Natural killer cell treated with Interleukin-12 subunit alpha and Interleukin-12 subunit beta and Interleukin-15 and Interleukin-18, amount 100 ng/mL, for 72 hours (primary cell): ENCODE measurements at regions not wholly inside any gene's neighbourhood (a gene's known extent, or its start where the extent isn't known, plus 50 kb on each side); places are given as distances from the start of the nearest gene placed in this dataset.

Experiments
- ATAC-seq, 2 donors: fragments of 150-1000 bp; cut with Tn5 transposase in 1 of 2; sonication (Bioruptor Pico), chemical (Tn5 transposase) in 1 of 2; 2 replicates each; pipeline ENCODE4 v1.10.0; 2021
- DNase-seq: peaks from one replicate; pipeline ENCODE4 v3.0.0; 2022; ENCODE audit warnings: low spot score
- H3K27ac Mint-ChIP-seq, 2 donors: 1 replicate in 1 of 2; 2 replicates in 1 of 2; pipeline ENCODE4 v1.8.0; 2022; ENCODE audit warnings: mixed read lengths in 2 of 2, mild to moderate bottlenecking in 1 of 2, moderate library complexity in 1 of 2
- H3K27me3 Mint-ChIP-seq, 2 donors: 1 replicate in 1 of 2; 2 replicates in 1 of 2; pipeline ENCODE4 v1.8.0; 2022; ENCODE audit warnings: mixed read lengths in 2 of 2
- H3K36me3 Mint-ChIP-seq: one replicate; pipeline ENCODE4 v1.8.0; 2022; ENCODE audit warnings: mixed read lengths
- H3K4me1 Mint-ChIP-seq, 2 donors: 1 replicate in 1 of 2; 2 replicates in 1 of 2; pipeline ENCODE4 v1.8.0; 2022; ENCODE audit warnings: low read depth in 2 of 2, mixed read lengths in 2 of 2, mild to moderate bottlenecking in 1 of 2
- H3K4me3 Mint-ChIP-seq: one replicate; pipeline ENCODE4 v1.8.0; 2022; ENCODE audit warnings: mixed read lengths
- H3K9me3 Mint-ChIP-seq: 2 replicates; pipeline ENCODE4 v1.8.0; 2022; ENCODE audit warnings: mixed read lengths

- no peak overlapping the region for H3K4me3 Mint-ChIP-seq
- peaks cover 9% of the 10 kb centered on the region for H3K9me3 Mint-ChIP-seq
- H3K36me3 Mint-ChIP-seq: peaks cover 20% of the 10 kb centered on the region
- no peak for ATAC-seq
- peaks cover 25 to 35% of the 10 kb centered on the region in 2 donors for H3K4me1 Mint-ChIP-seq
- H3K27ac Mint-ChIP-seq: peak overlapping the region in 1 of 2 donors; percentile 4
- peaks cover 26 to 30% of the 10 kb centered on the region in 2 donors for H3K27me3 Mint-ChIP-seq
- DNase-seq: no peak
Observed at GRCh38 chr2:38192976-38193375, 117.0 kb upstream of the CYP1B1 start.

GRCh38 chr2:38192046-38192445 lies 116.1 kb upstream of the CYP1B1 start:
- Mint-ChIP-seq H3K36me3 (peaks cover 20% of the 10 kb centered on the region), H3K4me1 (peaks cover 30 to 36% of the 10 kb centered on the region in 2 donors), H3K27ac (no peak overlapping the region)

GRCh38 chr2:38191516-38191915 lies 115.6 kb upstream of the CYP1B1 start:
- DNase-seq: no peak
- Mint-ChIP-seq H3K4me1 (peaks cover 31 to 38% of the 10 kb centered on the region in 2 donors), H3K36me3 (peaks cover 20% of the 10 kb centered on the region), H3K9me3 (peaks cover 9% of the 10 kb centered on the region), H3K27me3 (peaks cover 32 to 39% of the 10 kb centered on the region in 2 donors), H3K27ac (peak overlapping the region in 1 of 2 donors; percentile 30), H3K4me3 (no peak overlapping the region)
- no peak for ATAC-seq

More at GRCh38 chr2:38192046-38192445, 116.1 kb upstream of the CYP1B1 start:
- peaks cover 30 to 36% of the 10 kb centered on the region in 2 donors for H3K27me3 Mint-ChIP-seq
- peaks cover 9% of the 10 kb centered on the region for H3K9me3 Mint-ChIP-seq
- DNase-seq (no peak), ATAC-seq (no peak)
- no peak overlapping the region for H3K4me3 Mint-ChIP-seq

- peaks cover 20% of the 10 kb centered on the region for H3K36me3 Mint-ChIP-seq
- H3K9me3 Mint-ChIP-seq: peaks cover 9% of the 10 kb centered on the region
- ATAC-seq (peak; percentile 75 to 78), DNase-seq (no peak)
- H3K4me1 Mint-ChIP-seq: peaks cover 36 to 43% of the 10 kb centered on the region in 2 donors
- peak overlapping the region; percentile 5 to 30 for H3K27ac Mint-ChIP-seq
- peaks cover 36 to 39% of the 10 kb centered on the region in 2 donors for H3K27me3 Mint-ChIP-seq
- H3K4me3 Mint-ChIP-seq: peak overlapping the region; percentile 24
Observed at GRCh38 chr2:38190542-38191218, 114.7 kb upstream of the CYP1B1 start.

GRCh38 chr2:38187541-38188011 lies 111.6 kb upstream of the CYP1B1 start:
- no peak overlapping the region for H3K4me3 Mint-ChIP-seq
- peaks cover 48 to 52% of the 10 kb centered on the region in 2 donors for H3K4me1 Mint-ChIP-seq
- no peak for DNase-seq
- no peak for ATAC-seq
- peaks cover 9% of the 10 kb centered on the region for H3K9me3 Mint-ChIP-seq
- H3K36me3 Mint-ChIP-seq: peaks cover 21% of the 10 kb centered on the region
- H3K27me3 Mint-ChIP-seq: peaks cover 29 to 51% of the 10 kb centered on the region in 2 donors
- H3K27ac Mint-ChIP-seq: peak overlapping the region; percentile 20 to 34

- Mint-ChIP-seq H3K4me3 (peak overlapping the region; percentile 34), H3K36me3 (peaks cover 11% of the 10 kb centered on the region), H3K9me3 (peaks cover 4% of the 10 kb centered on the region), H3K4me1 (peaks cover 33 to 41% of the 10 kb centered on the region in 2 donors), H3K27ac (peak overlapping the region; percentile 22 to 71), H3K27me3 (peaks cover 30 to 62% of the 10 kb centered on the region in 2 donors)
- ATAC-seq: peak; percentile 96
- peak; percentile 67 for DNase-seq
Observed at GRCh38 chr2:38185012-38185491, 109.1 kb upstream of the CYP1B1 start.

- peaks cover 11% of the 10 kb centered on the region for H3K36me3 Mint-ChIP-seq
- ATAC-seq (no peak), DNase-seq (no peak)
- no peak overlapping the region for H3K4me3 Mint-ChIP-seq
- H3K27ac Mint-ChIP-seq: no peak overlapping the region
- no peaks in the 10 kb centered on the region for H3K9me3 Mint-ChIP-seq
- peaks cover 48% of the 10 kb centered on the region in 2 donors for H3K4me1 Mint-ChIP-seq
- peaks cover 37 to 69% of the 10 kb centered on the region in 2 donors for H3K27me3 Mint-ChIP-seq
Observed at GRCh38 chr2:38182492-38183003, 106.6 kb upstream of the CYP1B1 start.

- Mint-ChIP-seq H3K9me3 (no peaks in the 10 kb centered on the region), H3K27ac (no peak overlapping the region)
Observed at GRCh38 chr2:38181806-38182491, 106.0 kb upstream of the CYP1B1 start.

GRCh38 chr2:38180754-38181153 lies 104.8 kb upstream of the CYP1B1 start:
- H3K27ac Mint-ChIP-seq: no peak overlapping the region
- H3K4me3 Mint-ChIP-seq: no peak overlapping the region
- H3K9me3 Mint-ChIP-seq: no peaks in the 10 kb centered on the region
- H3K36me3 Mint-ChIP-seq: peaks cover 11% of the 10 kb centered on the region
- peaks cover 48 to 50% of the 10 kb centered on the region in 2 donors for H3K4me1 Mint-ChIP-seq
- H3K27me3 Mint-ChIP-seq: peaks cover 34 to 66% of the 10 kb centered on the region in 2 donors
- ATAC-seq (no peak), DNase-seq (no peak)

More at GRCh38 chr2:38181806-38182491, 106.0 kb upstream of the CYP1B1 start:
- H3K4me1 Mint-ChIP-seq: peaks cover 49 to 52% of the 10 kb centered on the region in 2 donors
- peaks cover 11% of the 10 kb centered on the region for H3K36me3 Mint-ChIP-seq
- H3K4me3 Mint-ChIP-seq: no peak overlapping the region
- DNase-seq (no peak), ATAC-seq (no peak)
- peaks cover 35 to 67% of the 10 kb centered on the region in 2 donors for H3K27me3 Mint-ChIP-seq

- no peak for ATAC-seq
- Mint-ChIP-seq H3K4me3 (peak overlapping the region; percentile 18), H3K27me3 (peaks cover 46 to 76% of the 10 kb centered on the region in 2 donors), H3K36me3 (peaks cover 11% of the 10 kb centered on the region), H3K9me3 (no peaks in the 10 kb centered on the region), H3K4me1 (peaks cover 38 to 40% of the 10 kb centered on the region in 2 donors), H3K27ac (peak overlapping the region; percentile 2)
- DNase-seq: no peak
Observed at GRCh38 chr2:38178556-38179419, 102.8 kb upstream of the CYP1B1 start.

GRCh38 chr2:38178119-38178518 lies 102.2 kb upstream of the CYP1B1 start:
- peaks cover 46 to 74% of the 10 kb centered on the region in 2 donors for H3K27me3 Mint-ChIP-seq

GRCh38 chr2:38176619-38177021 lies 100.7 kb upstream of the CYP1B1 start:
- peak overlapping the region in 1 of 2 donors; percentile 2 for H3K27ac Mint-ChIP-seq
- peaks cover 11% of the 10 kb centered on the region for H3K36me3 Mint-ChIP-seq
- ATAC-seq (peak in 1 of 2 donors; percentile 61), DNase-seq (no peak)
- no peaks in the 10 kb centered on the region for H3K9me3 Mint-ChIP-seq
- H3K27me3 Mint-ChIP-seq: peaks cover 42 to 73% of the 10 kb centered on the region in 2 donors
- H3K4me3 Mint-ChIP-seq: peak overlapping the region; percentile 18
- H3K4me1 Mint-ChIP-seq: peaks cover 34 to 39% of the 10 kb centered on the region in 2 donors

More at GRCh38 chr2:38178119-38178518, 102.2 kb upstream of the CYP1B1 start:
- Mint-ChIP-seq H3K4me3 (peak overlapping the region; percentile 18), H3K27ac (peak overlapping the region; percentile 2), H3K9me3 (no peaks in the 10 kb centered on the region), H3K4me1 (peaks cover 39 to 40% of the 10 kb centered on the region in 2 donors), H3K36me3 (peaks cover 11% of the 10 kb centered on the region)
- DNase-seq (peak; percentile 73), ATAC-seq (peak; percentile 80 to 82)
